CD14-positive monocyte (primary cell): ENCODE measurements at regions not wholly inside any gene's neighbourhood (a gene's known extent, or its start where the extent isn't known, plus 50 kb on each side); places are given as distances from the start of the nearest gene placed in this dataset.

Experiments
- DNase-seq, 3 donors: peaks; one replicate each; pipeline ENCODE4 v3.0.0-alpha.2; 2011 to 2022
- H2AFZ ChIP-seq: 2 replicates; pipeline ENCODE4 v1.6.0; 2012; ENCODE audit warnings: mild to moderate bottlenecking, low read depth, low read length, inconsistent platforms; ENCODE audit not compliant: insufficient read depth, poor library complexity, severe bottlenecking
- H3K27ac ChIP-seq, 2 donors: 1 replicate in 1 of 2; 2 replicates in 1 of 2; pipeline ENCODE4 v1.5.1; 2012 to 2013; ENCODE audit warnings: low read length in 2 of 2, control low read depth in 1 of 2, inconsistent platforms in 1 of 2, low read depth in 1 of 2, mild to moderate bottlenecking in 1 of 2
- H3K27me3 ChIP-seq, 2 donors: one replicate each; pipeline versions ENCODE4 v1.6.0 to v1.6.1; 2011 to 2013; ENCODE audit warnings: low read length in 2 of 2; ENCODE audit not compliant: control insufficient read depth in 2 of 2, insufficient read depth in 2 of 2
- H3K36me3 ChIP-seq, 2 donors: replicated peaks in 1 of 2; 1 replicate in 1 of 2; 2 replicates in 1 of 2; pipeline versions ENCODE4 v1.5.1 to v1.6.1; 2012 to 2013; ENCODE audit warnings: low read length in 2 of 2, control low read depth in 1 of 2, inconsistent platforms in 1 of 2, mild to moderate bottlenecking in 1 of 2; ENCODE audit not compliant: insufficient read depth in 2 of 2, control insufficient read depth in 1 of 2
- H3K4me1 ChIP-seq, 2 donors: 1 replicate in 1 of 2; 2 replicates in 1 of 2; pipeline versions ENCODE4 v1.5.1 to v1.6.1; 2012 to 2013; ENCODE audit warnings: low read length in 2 of 2, control low read depth in 1 of 2, inconsistent platforms in 1 of 2, mild to moderate bottlenecking in 1 of 2, moderate library complexity in 1 of 2; ENCODE audit not compliant: insufficient read depth in 2 of 2, control insufficient read depth in 1 of 2
- H3K4me2 ChIP-seq: replicated peaks from 2 replicates; pipeline ENCODE3; 2012; ENCODE audit warnings: low read length, moderate library complexity, mild to moderate bottlenecking; ENCODE audit not compliant: poor library complexity, severe bottlenecking; ENCODE audit errors: extremely low read depth
- H3K4me3 ChIP-seq, 3 experiments: fragments of 200-600 bp in 1 of 3; sonication (generic) in 1 of 3; replicated peaks in 1 of 3; 1 replicate in 2 of 3; 2 replicates in 1 of 3; pipeline ENCODE4 v1.5.1; 2011 to 2013; ENCODE audit warnings: low read length in 3 of 3, mild to moderate bottlenecking in 3 of 3, control low read depth in 2 of 3, low read depth in 2 of 3, inconsistent platforms in 1 of 3, moderate library complexity in 1 of 3
- H3K79me2 ChIP-seq: 2 replicates; pipeline ENCODE4 v1.6.0; 2012; ENCODE audit warnings: mild to moderate bottlenecking, control low read depth, inconsistent platforms, low read length, moderate library complexity; ENCODE audit not compliant: insufficient read depth
- H3K9ac ChIP-seq: 2 replicates; pipeline ENCODE4 v1.6.0; 2017; ENCODE audit warnings: low read length, mild to moderate bottlenecking; ENCODE audit not compliant: insufficient read depth, poor library complexity, severe bottlenecking
- H3K9me3 ChIP-seq, 2 donors: replicated peaks in 1 of 2; 1 replicate in 1 of 2; 2 replicates in 1 of 2; pipeline versions ENCODE4 v1.5.1 to v1.6.1; 2012 to 2013; ENCODE audit warnings: low read length in 2 of 2, control low read depth in 1 of 2; ENCODE audit not compliant: control insufficient read depth in 1 of 2, insufficient read depth in 1 of 2
- H4K20me1 ChIP-seq: 2 replicates; pipeline ENCODE4 v1.6.0; 2012; ENCODE audit warnings: mild to moderate bottlenecking, low read length, control low read depth, moderate library complexity; ENCODE audit not compliant: insufficient read depth
- H3K27ac Mint-ChIP-seq, 7 donors: one replicate each; pipeline ENCODE4 v1.8.0; 2020; ENCODE audit warnings: mild to moderate bottlenecking in 7 of 7, mixed read lengths in 7 of 7, moderate library complexity in 6 of 7, inconsistent platforms in 2 of 7
- H3K27me3 Mint-ChIP-seq, 3 donors: one replicate each; pipeline ENCODE4 v1.8.0; 2021 to 2022; ENCODE audit warnings: low read depth in 3 of 3, mild to moderate bottlenecking in 3 of 3, mixed read lengths in 3 of 3, moderate library complexity in 3 of 3, inconsistent platforms in 1 of 3
- H3K36me3 Mint-ChIP-seq, 2 donors: one replicate each; pipeline ENCODE4 v1.8.0; 2020; ENCODE audit warnings: mixed read lengths in 2 of 2, inconsistent platforms in 1 of 2, mild to moderate bottlenecking in 1 of 2
- H3K4me1 Mint-ChIP-seq: one replicate; pipeline ENCODE4 v1.8.0; 2020; ENCODE audit warnings: mild to moderate bottlenecking, mixed read lengths
- H3K4me3 Mint-ChIP-seq, 2 donors: one replicate each; pipeline ENCODE4 v1.8.0; 2020; ENCODE audit warnings: mild to moderate bottlenecking in 2 of 2, mixed read lengths in 2 of 2, moderate library complexity in 1 of 2
- H3K9me3 Mint-ChIP-seq, 7 donors: one replicate each; pipeline ENCODE4 v1.8.0; 2020 to 2022; ENCODE audit warnings: mixed read lengths in 7 of 7, mild to moderate bottlenecking in 6 of 7, moderate library complexity in 6 of 7, inconsistent platforms in 2 of 7
- WGBS: methylation state at CpG from one replicate; pipeline ENCODE4 v1.1.5; 2013; ENCODE audit warnings: missing lambda C conversion rate; ENCODE audit not compliant: insufficient coverage; 5-methylcytosine and 5-hydroxymethylcytosine counted together
- intact Hi-C, 2 donors: fragments of 100-400 bp; cut with micrococcal nuclease; formaldehyde crosslinking; loops; one replicate each; pipeline versions ENCODE4 v1.15.0 to v1.15.1; 2023
- TF ChIP-seq, protein P1 (sequence below): fragments of 200-600 bp; IDR thresholded peaks from one replicate; pipeline ENCODE4 v1.8.0; 2022; ENCODE audit warnings: antibody characterized with exemption, mild to moderate bottlenecking

DNA sequence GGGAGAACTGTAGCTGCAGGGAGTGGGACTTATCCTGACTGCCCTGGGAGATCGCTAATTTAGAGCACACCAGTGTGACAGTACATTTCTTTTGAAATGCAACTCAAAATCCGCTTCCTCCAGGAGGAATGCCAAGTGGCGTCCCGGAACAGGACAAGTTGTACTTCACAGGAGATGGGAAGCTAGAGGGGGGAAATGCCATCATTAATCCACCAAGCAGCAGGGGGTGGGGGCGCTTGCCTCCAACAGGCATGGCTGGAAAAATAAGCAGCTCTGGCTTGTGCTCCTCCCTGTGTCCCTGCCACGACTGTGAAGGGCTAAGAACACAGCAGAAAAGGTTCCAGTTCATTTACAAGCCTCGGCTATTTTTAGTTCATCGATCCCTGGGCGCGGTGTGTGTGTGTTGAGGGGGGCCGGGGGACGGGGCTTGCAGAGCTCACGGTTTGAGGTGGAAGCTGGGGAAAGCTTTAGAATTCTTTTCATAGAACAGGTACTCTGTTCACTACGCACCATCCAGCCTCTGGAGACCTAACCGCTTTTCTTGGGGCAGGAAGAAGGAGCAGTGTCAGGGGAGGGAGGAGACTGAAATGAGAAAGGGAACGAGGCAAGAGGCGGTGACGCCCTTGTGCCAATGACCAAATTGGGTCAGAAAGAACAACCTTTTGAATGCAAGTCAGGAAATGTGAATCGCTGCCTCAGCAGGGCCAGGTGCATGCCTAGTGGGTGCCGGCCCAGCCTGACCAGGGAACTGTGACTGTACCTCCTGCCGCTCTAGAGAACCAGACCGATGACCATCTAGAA lies 51.8 kb upstream of the DGKG start:
- peaks cover 0 to 5% (median 0%) of the 10 kb centered on the region in 7 donors for H3K9me3 Mint-ChIP-seq
- H4K20me1 ChIP-seq = no peaks in the 10 kb centered on the region
- peak overlapping the region in 4 of 7 donors; percentile 9 to 72 (median 44) for H3K27ac Mint-ChIP-seq
- H3K27ac ChIP-seq = no peak overlapping the region
- peak overlapping the region; percentile 50 for H3K9ac ChIP-seq
- intact Hi-C loops = no loop called here
- peak overlapping the region; percentile 85 for H3K4me2 ChIP-seq
- no peaks in the 10 kb centered on the region for H3K79me2 ChIP-seq
- H3K9me3 ChIP-seq = no peaks in the 10 kb centered on the region
- H3K27me3 ChIP-seq = no peaks in the 10 kb centered on the region
- peaks cover 21% of the 10 kb centered on the region for H3K4me1 Mint-ChIP-seq
- H2AFZ ChIP-seq = peak overlapping the region; percentile 82
- peaks cover 17 to 18% of the 10 kb centered on the region in 2 donors for H3K4me1 ChIP-seq
- no peaks in the 10 kb centered on the region for H3K36me3 Mint-ChIP-seq
- peak; percentile 12 to 21 (median 21) for DNase-seq
- TF ChIP-seq, protein P1, sequence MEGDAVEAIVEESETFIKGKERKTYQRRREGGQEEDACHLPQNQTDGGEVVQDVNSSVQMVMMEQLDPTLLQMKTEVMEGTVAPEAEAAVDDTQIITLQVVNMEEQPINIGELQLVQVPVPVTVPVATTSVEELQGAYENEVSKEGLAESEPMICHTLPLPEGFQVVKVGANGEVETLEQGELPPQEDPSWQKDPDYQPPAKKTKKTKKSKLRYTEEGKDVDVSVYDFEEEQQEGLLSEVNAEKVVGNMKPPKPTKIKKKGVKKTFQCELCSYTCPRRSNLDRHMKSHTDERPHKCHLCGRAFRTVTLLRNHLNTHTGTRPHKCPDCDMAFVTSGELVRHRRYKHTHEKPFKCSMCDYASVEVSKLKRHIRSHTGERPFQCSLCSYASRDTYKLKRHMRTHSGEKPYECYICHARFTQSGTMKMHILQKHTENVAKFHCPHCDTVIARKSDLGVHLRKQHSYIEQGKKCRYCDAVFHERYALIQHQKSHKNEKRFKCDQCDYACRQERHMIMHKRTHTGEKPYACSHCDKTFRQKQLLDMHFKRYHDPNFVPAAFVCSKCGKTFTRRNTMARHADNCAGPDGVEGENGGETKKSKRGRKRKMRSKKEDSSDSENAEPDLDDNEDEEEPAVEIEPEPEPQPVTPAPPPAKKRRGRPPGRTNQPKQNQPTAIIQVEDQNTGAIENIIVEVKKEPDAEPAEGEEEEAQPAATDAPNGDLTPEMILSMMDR = no peak
- no peaks in the 10 kb centered on the region for H3K36me3 ChIP-seq
- peaks cover 4 to 6% (median 6%) of the 10 kb centered on the region in 3 donors for H3K27me3 Mint-ChIP-seq
- WGBS = 18% methylated on average over 10 of the region's 22 CpGs
- H3K4me3 ChIP-seq = peak overlapping the region; percentile 28 to 74 (median 38)
- H3K4me3 Mint-ChIP-seq = peak overlapping the region; percentile 85 to 95

DNA sequence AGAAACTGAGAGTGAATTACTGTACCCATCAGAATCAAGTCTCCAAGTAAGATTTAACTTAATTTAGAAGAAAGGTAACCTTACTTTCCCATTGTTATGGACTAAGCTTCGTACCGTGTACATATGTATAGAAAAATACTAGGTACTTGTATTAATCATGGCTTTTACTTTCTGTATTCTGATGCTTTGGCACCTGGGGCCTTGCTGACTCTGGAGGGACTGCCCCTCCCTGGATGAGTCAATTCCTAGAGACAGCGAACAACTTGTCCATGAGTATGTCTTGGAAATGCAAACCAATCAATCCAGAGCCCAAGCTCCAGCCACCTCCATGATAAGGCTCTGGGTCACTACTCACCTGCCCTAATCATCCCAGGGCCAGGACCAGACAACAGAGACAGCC lies 50.0 kb upstream of the DGKG start:
- TF ChIP-seq, protein P1 = no peak
- DNase-seq = no peak
- H3K36me3 Mint-ChIP-seq = no peaks in the 10 kb centered on the region
- H3K27ac ChIP-seq = no peak overlapping the region
- H3K9ac ChIP-seq = no peak overlapping the region
- no peaks in the 10 kb centered on the region for H3K36me3 ChIP-seq
- H3K79me2 ChIP-seq = no peaks in the 10 kb centered on the region
- WGBS = 100% methylated on average over 1 of the region's 3 CpGs
- H3K27ac Mint-ChIP-seq = peak overlapping the region in 1 of 7 donors; percentile 18
- peaks cover 17 to 18% of the 10 kb centered on the region in 2 donors for H3K4me1 ChIP-seq
- H3K9me3 Mint-ChIP-seq = peaks cover 0 to 5% (median 0%) of the 10 kb centered on the region in 7 donors
- H3K4me3 Mint-ChIP-seq = no peak overlapping the region
- intact Hi-C loops = no loop called here
- no peaks in the 10 kb centered on the region for H3K27me3 ChIP-seq
- no peak overlapping the region for H3K4me3 ChIP-seq
- H3K4me1 Mint-ChIP-seq = peaks cover 21% of the 10 kb centered on the region
- no peaks in the 10 kb centered on the region for H4K20me1 ChIP-seq
- H3K9me3 ChIP-seq = no peaks in the 10 kb centered on the region
- H2AFZ ChIP-seq = no peak overlapping the region
- no peak overlapping the region for H3K4me2 ChIP-seq
- H3K27me3 Mint-ChIP-seq = peaks cover 4 to 6% (median 4%) of the 10 kb centered on the region in 3 donors
